Osteoblast (primary cell): ENCODE measurements at regions not wholly inside any gene's neighbourhood (a gene's known extent, or its start where the extent isn't known, plus 50 kb on each side); places are given as distances from the start of the nearest gene placed in this dataset.

Source experiments
- DNase-seq: peaks from one replicate; pipeline ENCODE4 v3.0.0; 2011; ENCODE audit warnings: low spot score, mixed read lengths; ENCODE audit not compliant: insufficient read length; ENCODE audit errors: missing footprints
- H2AFZ ChIP-seq: 2 replicates; pipeline ENCODE4 v1.6.0; 2011; ENCODE audit warnings: mild to moderate bottlenecking, low read length
- H3K27ac ChIP-seq: 2 replicates; pipeline ENCODE4 v1.5.1; 2011; ENCODE audit warnings: mild to moderate bottlenecking, low read depth, low read length, moderate library complexity
- H3K27me3 ChIP-seq: 2 replicates; pipeline ENCODE4 v1.6.0; 2012; ENCODE audit warnings: mild to moderate bottlenecking, control low read depth, inconsistent platforms, low read length, moderate library complexity; ENCODE audit not compliant: insufficient read depth
- H3K36me3 ChIP-seq: 2 replicates; pipeline ENCODE4 v1.5.1; 2011; ENCODE audit warnings: mild to moderate bottlenecking, low read length, control low read depth, moderate library complexity; ENCODE audit not compliant: insufficient read depth
- H3K4me1 ChIP-seq: 2 replicates; pipeline ENCODE4 v1.5.1; 2011; ENCODE audit warnings: mild to moderate bottlenecking, low read length, control low read depth, moderate library complexity; ENCODE audit not compliant: insufficient read depth
- H3K4me2 ChIP-seq: 2 replicates; pipeline ENCODE4 v1.6.0; 2011; ENCODE audit warnings: mild to moderate bottlenecking, low read length; ENCODE audit not compliant: insufficient read depth
- H3K4me3 ChIP-seq: fragments of 200-600 bp; sonication (generic); 3 replicates; pipeline ENCODE4 v1.5.1; 2012; ENCODE audit warnings: mild to moderate bottlenecking, low read length, inconsistent platforms; ENCODE audit not compliant: insufficient read depth
- H3K79me2 ChIP-seq: 2 replicates; pipeline ENCODE4 v1.6.0; 2012; ENCODE audit warnings: mild to moderate bottlenecking, low read length, control low read depth, inconsistent platforms; ENCODE audit not compliant: insufficient read depth
- H3K9me3 ChIP-seq: 2 replicates; pipeline ENCODE4 v1.5.1; 2011; ENCODE audit warnings: low read depth, low read length, control low read depth
- H4K20me1 ChIP-seq: 2 replicates; pipeline ENCODE4 v1.6.0; 2012; ENCODE audit warnings: mild to moderate bottlenecking, low read length, control low read depth; ENCODE audit not compliant: insufficient read depth
- CTCF ChIP-seq: IDR thresholded peaks from 2 replicates; pipeline ENCODE4 v1.5.1; 2011; ENCODE audit warnings: mild to moderate bottlenecking, low read depth, low read length, moderate library complexity; ENCODE audit errors: extremely low read depth

DNA sequence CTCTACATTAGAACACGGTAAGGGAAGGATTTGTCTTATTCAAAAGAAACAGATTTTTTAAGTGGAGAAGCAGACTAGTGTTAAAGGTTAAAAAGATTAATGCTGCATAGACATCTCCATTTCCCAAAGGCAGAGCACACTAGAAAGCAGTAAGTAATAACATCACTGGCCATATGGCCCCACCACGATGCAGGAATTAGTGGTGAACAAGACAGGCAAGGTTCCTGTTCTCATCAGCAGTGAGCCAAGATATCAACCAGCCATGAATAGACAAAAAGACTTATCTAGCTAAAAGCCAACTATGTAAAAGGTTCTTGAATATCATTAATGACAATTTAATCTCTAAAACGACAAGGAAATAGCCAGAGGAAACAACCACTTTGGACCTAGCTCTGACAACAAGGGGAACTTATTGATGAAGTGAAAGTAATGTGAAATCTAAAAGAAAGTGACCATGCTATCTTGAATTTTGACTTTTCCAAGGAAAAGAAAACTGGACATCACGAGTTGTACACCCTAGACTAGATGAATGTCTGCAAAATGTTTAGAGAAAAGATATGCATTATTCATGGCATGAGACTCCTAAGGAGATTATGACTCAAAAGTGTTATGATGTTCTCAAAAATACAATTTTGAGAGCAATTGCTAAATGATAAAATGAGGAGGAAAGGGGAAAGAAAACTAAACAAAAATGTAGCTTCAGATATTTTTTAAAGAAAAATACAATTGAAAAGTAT, 157.9 kb upstream of the STXBP5 start:
- no peaks in the 10 kb centered on the region for H3K79me2 ChIP-seq
- H3K4me2 ChIP-seq, result no peak overlapping the region
- no peaks in the 10 kb centered on the region for H3K36me3 ChIP-seq
- no peaks in the 10 kb centered on the region for H4K20me1 ChIP-seq
- no peak overlapping the region for H3K27ac ChIP-seq
- H2AFZ ChIP-seq, result no peak overlapping the region
- no peak overlapping the region for H3K4me3 ChIP-seq
- H3K9me3 ChIP-seq, result no peaks in the 10 kb centered on the region
- DNase-seq, result no peak
- TF ChIP-seq CTCF, result no peak
- H3K4me1 ChIP-seq, result no peaks in the 10 kb centered on the region
- H3K27me3 ChIP-seq, result no peaks in the 10 kb centered on the region

DNA sequence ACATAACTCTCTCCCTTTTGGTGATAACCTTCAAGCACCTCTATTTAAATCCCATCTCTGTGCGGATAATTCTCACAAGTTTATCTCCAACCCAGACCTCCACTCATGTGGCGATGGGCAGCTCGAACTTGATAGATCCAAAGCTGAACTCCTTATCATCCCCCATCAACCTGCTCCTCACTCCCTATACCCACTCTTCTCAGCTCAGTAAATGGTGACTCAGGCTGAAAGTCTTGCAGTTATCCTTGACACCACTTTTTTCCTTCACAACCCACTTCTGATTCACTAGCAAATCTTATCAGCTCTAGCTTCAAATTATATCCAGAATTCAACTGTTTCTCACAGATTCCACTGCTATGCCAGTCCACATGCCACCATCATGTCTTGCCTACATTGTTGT, 155.3 kb upstream of the STXBP5 start:
- Histone ChIP-seq H3K4me1 (no peaks in the 10 kb centered on the region), H2AFZ (no peak overlapping the region), H3K9me3 (no peaks in the 10 kb centered on the region), H3K4me3 (no peak overlapping the region), H3K79me2 (no peaks in the 10 kb centered on the region), H4K20me1 (no peaks in the 10 kb centered on the region), H3K27ac (no peak overlapping the region), H3K27me3 (no peaks in the 10 kb centered on the region), H3K36me3 (no peaks in the 10 kb centered on the region), H3K4me2 (no peak overlapping the region)
- no peak for DNase-seq
- TF ChIP-seq CTCF, result no peak

DNA sequence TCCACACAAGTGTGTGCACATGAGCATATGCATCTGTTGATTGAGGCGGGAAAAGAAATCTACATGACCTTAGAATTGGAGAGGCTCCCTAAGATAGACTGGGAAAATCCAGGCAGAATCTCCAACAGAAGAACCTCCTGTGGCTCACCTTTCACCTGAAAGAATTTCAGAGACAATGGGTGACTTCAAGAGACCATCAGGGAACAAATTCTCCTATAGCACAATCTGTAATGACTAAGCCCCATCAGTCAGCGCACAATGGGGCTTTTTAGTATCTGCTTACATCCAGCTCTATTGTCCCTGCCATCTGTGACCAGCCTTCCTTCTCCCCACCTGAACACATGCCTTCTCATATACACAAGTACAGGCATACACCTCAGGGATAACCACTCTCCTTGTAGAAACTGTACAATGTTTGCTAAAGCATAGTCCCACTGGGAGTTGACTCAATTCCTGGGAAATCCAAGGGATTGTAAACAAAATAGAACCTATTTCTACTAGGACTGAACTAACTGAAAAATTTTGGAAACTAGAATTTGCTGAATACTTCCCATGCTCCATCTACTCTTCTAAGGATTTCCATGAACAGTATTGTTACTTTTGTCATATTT, 150.8 kb upstream of the STXBP5 start:
- H3K9me3 ChIP-seq, result no peaks in the 10 kb centered on the region
- H3K4me2 ChIP-seq, result no peak overlapping the region
- no peaks in the 10 kb centered on the region for H3K4me1 ChIP-seq
- peak; percentile 52 for DNase-seq
- no peaks in the 10 kb centered on the region for H3K36me3 ChIP-seq
- H2AFZ ChIP-seq, result no peak overlapping the region
- no peak for TF ChIP-seq CTCF
- no peaks in the 10 kb centered on the region for H3K79me2 ChIP-seq
- H3K27ac ChIP-seq, result no peak overlapping the region
- H3K4me3 ChIP-seq, result no peak overlapping the region
- H3K27me3 ChIP-seq, result no peaks in the 10 kb centered on the region
- no peaks in the 10 kb centered on the region for H4K20me1 ChIP-seq

- no peaks in the 10 kb centered on the region for H3K4me1 ChIP-seq
- no peak overlapping the region for H3K27ac ChIP-seq
- H4K20me1 ChIP-seq, result no peaks in the 10 kb centered on the region
- H3K4me2 ChIP-seq, result no peak overlapping the region
- no peak overlapping the region for H2AFZ ChIP-seq
- no peaks in the 10 kb centered on the region for H3K36me3 ChIP-seq
- H3K79me2 ChIP-seq, result no peaks in the 10 kb centered on the region
- TF ChIP-seq CTCF, result no peak
- H3K27me3 ChIP-seq, result no peaks in the 10 kb centered on the region
- DNase-seq, result no peak
- H3K9me3 ChIP-seq, result no peaks in the 10 kb centered on the region
- H3K4me3 ChIP-seq, result no peak overlapping the region
Observed at GRCh38 chr6:147054158-147054557, 150.1 kb upstream of the STXBP5 start.
